Activated CD4-positive, CD25-positive, alpha-beta regulatory T cell treated with anti-CD3 and anti-CD28 coated beads, Interleukin-2, amount 50 U/mL, for 16 hours (primary cell): ENCODE measurements at regions not wholly inside any gene's neighbourhood (a gene's known extent, or its start where the extent isn't known, plus 50 kb on each side); places are given as distances from the start of the nearest gene placed in this dataset.
"Not testable (repeated sequence)": the region's sequence is repeated elsewhere in the genome, so short reads cannot be mapped to it uniquely, and the experiment has no call there.

ENCODE experiments used
- DNase-seq: peaks from one replicate; pipeline ENCODE4 v3.0.0-alpha.2; 2020; ENCODE audit warnings: low read depth, low spot score

- DNase-seq, result no peak
Observed at GRCh38 chr15:77877869-77878577, 199.5 kb downstream of the TBC1D2B start.

GRCh38 chr15:77876107-77876820 lies 201.2 kb downstream of the TBC1D2B start:
- not testable (repeated sequence) for DNase-seq

GRCh38 chr15:77875066-77875721 lies 202.3 kb downstream of the TBC1D2B start:
- peak; percentile 10 for DNase-seq

GRCh38 chr15:77874063-77874462 lies 203.4 kb downstream of the TBC1D2B start:
- no peak for DNase-seq

- not testable (repeated sequence) for DNase-seq
Observed at GRCh38 chr15:77872521-77873425, 204.7 kb downstream of the TBC1D2B start.

- DNase-seq, result no peak
Observed at GRCh38 chr15:77871852-77872371, 205.6 kb downstream of the TBC1D2B start.

- no peak for DNase-seq
Observed at GRCh38 chr15:77870195-77871065, 207.1 kb downstream of the TBC1D2B start.

- no peak for DNase-seq
Observed at GRCh38 chr15:77869021-77869895, 208.3 kb downstream of the TBC1D2B start.

- not testable (repeated sequence) for DNase-seq
Observed at GRCh38 chr15:77868048-77868629, 209.4 kb downstream of the TBC1D2B start.

- no peak for DNase-seq
Observed at GRCh38 chr15:77867266-77868047, 210.1 kb downstream of the TBC1D2B start.

GRCh38 chr15:77866596-77867125 lies 210.8 kb downstream of the TBC1D2B start:
- DNase-seq, result no peak

- DNase-seq, result no peak
Observed at GRCh38 chr15:77866186-77866585, 211.3 kb downstream of the TBC1D2B start.

- no peak for DNase-seq
Observed at GRCh38 chr15:77865701-77866100, 211.8 kb downstream of the TBC1D2B start.

- no peak for DNase-seq
Observed at GRCh38 chr15:77865106-77865610, 212.4 kb downstream of the TBC1D2B start.

- DNase-seq, result no peak
Observed at GRCh38 chr15:77864211-77865105, 213.1 kb downstream of the TBC1D2B start.

- no peak for DNase-seq
Observed at GRCh38 chr15:77863491-77864105, 213.9 kb downstream of the TBC1D2B start.
